Amniotic epithelial cell (primary cell): ENCODE measurements at regions not wholly inside any gene's neighbourhood (a gene's known extent, or its start where the extent isn't known, plus 50 kb on each side); places are given as distances from the start of the nearest gene placed in this dataset.

Experiments used
- DNase-seq: peaks from one replicate; pipeline ENCODE4 v3.0.0-alpha.2; 2010; ENCODE audit warnings: low read depth

- no peak for DNase-seq
These were observed 541.8 kb downstream of the ETV1 start for GRCh38 chr7:13447637-13448036.

- no peak for DNase-seq
These were observed 541.2 kb downstream of the ETV1 start for GRCh38 chr7:13448243-13448642.

GRCh38 chr7:13449460-13449859 is 540.0 kb downstream of the ETV1 start:
- no peak for DNase-seq

GRCh38 chr7:13454916-13455592 is 534.4 kb downstream of the ETV1 start:
- no peak for DNase-seq

GRCh38 chr7:13457790-13458189 is 531.7 kb downstream of the ETV1 start:
- no peak for DNase-seq

- DNase-seq: no peak
These were observed 522.5 kb downstream of the ETV1 start for GRCh38 chr7:13466874-13467547.

- no peak for DNase-seq
These were observed 512.5 kb downstream of the ETV1 start for GRCh38 chr7:13476881-13477444.

GRCh38 chr7:13489386-13489785 is 500.1 kb downstream of the ETV1 start:
- no peak for DNase-seq

- peak; percentile 6 for DNase-seq
These were observed 492.5 kb downstream of the ETV1 start for GRCh38 chr7:13496976-13497375.

GRCh38 chr7:13508586-13508985 is 480.9 kb downstream of the ETV1 start:
- DNase-seq: no peak

GRCh38 chr7:13518738-13519137 is 470.7 kb downstream of the ETV1 start:
- DNase-seq: peak; percentile 14

- no peak for DNase-seq
These were observed 465.4 kb downstream of the ETV1 start for GRCh38 chr7:13524076-13524475.

- peak; percentile 7 for DNase-seq
These were observed 457.3 kb downstream of the ETV1 start for GRCh38 chr7:13532028-13532753.

- peak; percentile 34 for DNase-seq
These were observed 450.8 kb downstream of the ETV1 start for GRCh38 chr7:13538669-13539068.

GRCh38 chr7:13540429-13540828 is 449.0 kb downstream of the ETV1 start:
- DNase-seq: peak; percentile 83

- peak; percentile 10 for DNase-seq
These were observed 448.1 kb downstream of the ETV1 start for GRCh38 chr7:13541326-13541725.

GRCh38 chr7:13542451-13542850 is 447.0 kb downstream of the ETV1 start:
- no peak for DNase-seq

GRCh38 chr7:13551503-13551902 is 438.0 kb downstream of the ETV1 start:
- no peak for DNase-seq

- DNase-seq: peak; percentile 58
These were observed 429.0 kb downstream of the ETV1 start for GRCh38 chr7:13560441-13560840.

GRCh38 chr7:13563257-13563656 is 426.2 kb downstream of the ETV1 start:
- no peak for DNase-seq

GRCh38 chr7:13563680-13564079 is 425.8 kb downstream of the ETV1 start:
- no peak for DNase-seq

- DNase-seq: no peak
These were observed 411.8 kb downstream of the ETV1 start for GRCh38 chr7:13577566-13578145.
